GM10266 (cell line): ENCODE measurements at regions not wholly inside any gene's neighbourhood (a gene's known extent, or its start where the extent isn't known, plus 50 kb on each side); places are given as distances from the start of the nearest gene placed in this dataset.

Source experiments
- DNase-seq: peaks from one replicate; pipeline ENCODE4 v3.0.0; 2012; ENCODE audit errors: extremely low spot score
- TF ChIP-seq, protein P1 (sequence below): IDR thresholded peaks from 2 replicates; pipeline ENCODE4 v1.5.1; 2012; ENCODE audit warnings: mild to moderate bottlenecking, low read depth; ENCODE audit not compliant: control insufficient read depth, insufficient read depth; ENCODE audit errors: missing control alignments

DNA sequence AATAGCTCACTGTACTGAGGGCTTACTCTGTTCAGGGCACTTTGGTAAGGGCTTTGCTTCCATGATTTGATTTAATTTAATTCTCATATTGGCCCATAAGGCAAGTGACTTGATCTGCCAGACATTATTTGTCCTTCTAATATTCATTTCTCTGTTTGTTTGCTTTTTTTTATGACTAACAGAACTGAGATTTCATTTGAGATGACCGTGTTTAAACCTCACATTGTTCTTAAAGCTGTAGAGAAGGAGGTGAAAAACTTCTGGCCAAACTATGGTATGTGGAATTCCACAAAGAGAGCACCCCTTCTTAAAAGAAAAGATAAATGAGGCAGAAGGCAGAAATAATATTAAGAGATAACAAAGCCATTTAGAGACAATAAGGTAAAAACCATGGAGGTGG is 775.6 kb upstream of the ACO1 start:
- TF ChIP-seq, protein P1, sequence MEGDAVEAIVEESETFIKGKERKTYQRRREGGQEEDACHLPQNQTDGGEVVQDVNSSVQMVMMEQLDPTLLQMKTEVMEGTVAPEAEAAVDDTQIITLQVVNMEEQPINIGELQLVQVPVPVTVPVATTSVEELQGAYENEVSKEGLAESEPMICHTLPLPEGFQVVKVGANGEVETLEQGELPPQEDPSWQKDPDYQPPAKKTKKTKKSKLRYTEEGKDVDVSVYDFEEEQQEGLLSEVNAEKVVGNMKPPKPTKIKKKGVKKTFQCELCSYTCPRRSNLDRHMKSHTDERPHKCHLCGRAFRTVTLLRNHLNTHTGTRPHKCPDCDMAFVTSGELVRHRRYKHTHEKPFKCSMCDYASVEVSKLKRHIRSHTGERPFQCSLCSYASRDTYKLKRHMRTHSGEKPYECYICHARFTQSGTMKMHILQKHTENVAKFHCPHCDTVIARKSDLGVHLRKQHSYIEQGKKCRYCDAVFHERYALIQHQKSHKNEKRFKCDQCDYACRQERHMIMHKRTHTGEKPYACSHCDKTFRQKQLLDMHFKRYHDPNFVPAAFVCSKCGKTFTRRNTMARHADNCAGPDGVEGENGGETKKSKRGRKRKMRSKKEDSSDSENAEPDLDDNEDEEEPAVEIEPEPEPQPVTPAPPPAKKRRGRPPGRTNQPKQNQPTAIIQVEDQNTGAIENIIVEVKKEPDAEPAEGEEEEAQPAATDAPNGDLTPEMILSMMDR = no peak
- DNase-seq = no peak

DNA sequence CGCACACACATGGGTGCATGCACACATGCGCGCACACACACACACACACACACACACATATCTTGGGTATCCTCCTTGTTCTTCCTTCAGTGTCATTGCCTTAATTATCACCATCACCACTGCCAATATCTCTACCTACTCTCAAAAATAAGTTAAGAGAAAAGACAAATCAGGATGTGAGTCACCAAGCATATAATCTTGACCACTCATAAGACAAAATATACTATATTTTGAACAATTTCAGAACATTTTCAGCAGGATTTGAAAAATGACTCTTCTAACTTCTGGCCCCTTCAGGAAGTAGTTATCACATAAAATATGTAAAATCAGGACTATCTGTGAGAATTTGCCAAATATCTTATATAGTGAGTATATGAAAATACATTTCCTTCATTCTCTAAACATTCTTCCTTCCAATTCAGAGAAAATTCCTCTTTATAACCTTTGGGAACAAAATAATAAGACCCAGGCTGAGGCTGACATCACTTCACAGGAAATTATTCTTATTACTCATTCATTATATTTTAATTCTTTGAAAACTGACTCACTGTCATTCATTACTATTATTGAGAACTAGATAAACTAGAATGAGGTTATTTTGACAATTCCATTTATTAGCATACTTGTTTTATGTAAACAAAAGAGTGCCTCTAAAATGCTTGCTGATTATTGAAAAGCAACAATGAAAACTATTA is 772.0 kb upstream of the ACO1 start:
- no peak for DNase-seq
- TF ChIP-seq, protein P1 = no peak

DNA sequence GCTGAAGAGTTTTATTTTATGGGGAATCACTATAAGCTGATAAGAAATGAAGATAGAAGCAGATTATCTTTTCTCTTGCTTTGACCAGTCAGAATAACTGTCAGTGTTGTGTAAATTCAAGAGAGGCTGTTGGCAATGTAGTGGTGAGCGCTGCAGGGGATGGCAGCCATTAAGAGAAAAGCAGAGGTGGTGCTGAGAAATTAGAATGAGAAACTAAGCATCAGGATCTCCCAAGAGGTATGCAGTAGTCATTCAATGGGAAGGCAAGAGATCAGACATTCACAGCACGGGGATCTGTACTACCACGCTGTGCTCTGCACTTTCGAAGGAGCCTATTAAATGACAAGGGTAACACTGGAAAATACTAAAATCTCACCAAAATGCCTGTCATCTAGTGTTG is 768.5 kb upstream of the ACO1 start:
- TF ChIP-seq, protein P1 = no peak
- no peak for DNase-seq

DNA sequence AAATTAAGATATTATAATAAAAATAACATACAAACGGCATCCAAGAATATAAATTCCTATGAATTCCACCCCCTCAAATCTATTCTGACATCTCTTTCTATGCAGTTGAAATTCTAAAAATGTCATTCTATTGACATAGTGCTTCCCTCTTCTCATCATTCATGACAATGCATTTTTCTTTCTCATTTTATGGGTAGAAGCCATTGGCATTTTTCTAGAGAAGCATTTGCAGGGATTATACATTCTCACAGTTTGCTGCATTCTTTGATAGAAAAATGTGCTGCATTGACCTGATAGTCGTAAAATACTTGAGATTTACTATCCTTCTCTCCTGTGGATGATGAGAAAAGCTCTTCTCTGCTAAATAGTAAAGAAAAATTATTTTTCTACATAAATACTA is 760.9 kb upstream of the ACO1 start:
- TF ChIP-seq, protein P1 = no peak
- DNase-seq = no peak

DNA sequence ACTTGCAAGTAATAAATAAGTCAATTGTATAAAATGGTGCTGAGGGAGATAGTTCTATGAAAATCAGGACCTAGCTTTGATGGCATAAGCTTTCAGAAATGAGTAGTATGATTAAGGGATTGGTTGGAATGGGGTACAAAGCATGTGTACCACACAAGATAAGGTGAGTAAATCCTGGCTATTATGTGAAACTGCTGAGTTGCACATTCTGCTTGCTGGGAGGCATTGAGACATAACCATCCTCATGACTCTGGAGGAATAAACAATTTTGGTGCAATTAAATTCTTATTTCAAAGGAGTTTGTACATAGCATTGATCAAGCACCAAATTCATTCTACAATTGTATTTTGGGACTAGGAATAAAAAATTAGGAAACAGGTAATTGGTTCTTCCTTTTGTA is 755.2 kb upstream of the ACO1 start:
- TF ChIP-seq, protein P1 = no peak
- no peak for DNase-seq

DNA sequence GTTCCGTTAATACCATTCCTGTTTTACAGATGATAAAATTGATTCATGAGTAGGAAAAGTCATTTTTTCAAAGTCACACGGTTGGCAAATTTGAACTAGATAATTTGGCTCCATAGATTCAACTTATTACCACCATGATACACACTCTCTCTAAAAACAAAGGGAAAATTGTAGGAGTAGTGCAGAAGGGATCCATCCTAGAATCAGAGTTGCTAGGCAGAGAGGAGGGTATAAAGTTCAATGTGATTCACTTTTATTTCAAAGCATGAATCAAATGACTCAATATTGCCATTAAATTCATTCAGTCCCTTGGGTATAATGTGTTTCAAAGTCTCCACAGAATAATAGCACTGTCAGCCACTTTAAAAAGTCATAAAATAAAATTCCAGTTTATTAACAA is 747.2 kb upstream of the ACO1 start:
- TF ChIP-seq, protein P1 = no peak
- DNase-seq = no peak

DNA sequence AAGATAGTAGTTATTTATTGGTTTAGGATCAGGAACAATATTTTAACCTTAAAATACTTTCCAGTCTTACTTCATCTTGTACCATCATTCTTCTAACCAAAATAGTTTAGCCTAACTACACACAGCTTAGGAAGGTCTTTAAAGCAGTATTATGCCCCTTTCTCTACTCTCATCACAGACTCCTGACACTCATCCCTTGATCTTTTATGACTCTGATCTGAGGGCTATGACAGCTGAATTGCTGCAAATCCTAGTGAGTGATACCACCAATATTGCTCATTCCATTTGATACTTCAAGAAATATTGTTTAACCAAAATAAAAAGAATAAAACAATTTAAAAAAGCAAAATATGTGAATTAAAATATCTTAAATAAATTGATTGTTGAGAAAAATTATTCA is 746.6 kb upstream of the ACO1 start:
- DNase-seq = no peak
- TF ChIP-seq, protein P1 = no peak
